ENCODE measurements at regions not wholly inside any gene's neighbourhood (a gene's known extent, or its start where the extent isn't known, plus 50 kb on each side); places are given as distances from the start of the nearest gene placed in this dataset.
"Not testable (repeated sequence)": the region's sequence is repeated elsewhere in the genome, so short reads cannot be mapped to it uniquely, and the experiment has no call there.

DNA sequence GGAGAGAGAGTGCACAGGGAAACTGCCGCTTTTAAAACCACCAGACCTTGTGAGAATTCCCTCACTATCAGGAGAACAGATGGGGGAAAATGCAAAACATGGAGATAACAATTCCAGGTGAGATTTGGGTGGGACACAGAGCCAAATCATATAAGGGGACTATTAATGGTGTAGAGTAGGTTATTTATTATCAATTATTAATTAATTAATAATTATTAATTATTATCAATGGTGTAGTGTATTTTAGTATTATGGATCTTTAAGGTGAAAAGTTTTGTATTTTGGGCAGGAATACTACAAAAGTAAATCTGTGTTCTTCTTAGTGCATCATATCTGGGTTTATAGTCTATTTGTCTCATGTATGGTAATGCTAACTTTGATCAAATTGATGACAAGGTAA is 377.7 kb upstream of the KCND2 start:
- no peak for DNase-seq
- Histone ChIP-seq H3K27ac (no peak overlapping the region), H3K27me3 (replicated peaks) (no peaks in the 10 kb centered on the region), H3K36me3 (replicated peaks) (no peaks in the 10 kb centered on the region), H3K4me3 (ENCODE audit: low read depth, low read length) (no peak overlapping the region)
- TF ChIP-seq, protein P1, sequence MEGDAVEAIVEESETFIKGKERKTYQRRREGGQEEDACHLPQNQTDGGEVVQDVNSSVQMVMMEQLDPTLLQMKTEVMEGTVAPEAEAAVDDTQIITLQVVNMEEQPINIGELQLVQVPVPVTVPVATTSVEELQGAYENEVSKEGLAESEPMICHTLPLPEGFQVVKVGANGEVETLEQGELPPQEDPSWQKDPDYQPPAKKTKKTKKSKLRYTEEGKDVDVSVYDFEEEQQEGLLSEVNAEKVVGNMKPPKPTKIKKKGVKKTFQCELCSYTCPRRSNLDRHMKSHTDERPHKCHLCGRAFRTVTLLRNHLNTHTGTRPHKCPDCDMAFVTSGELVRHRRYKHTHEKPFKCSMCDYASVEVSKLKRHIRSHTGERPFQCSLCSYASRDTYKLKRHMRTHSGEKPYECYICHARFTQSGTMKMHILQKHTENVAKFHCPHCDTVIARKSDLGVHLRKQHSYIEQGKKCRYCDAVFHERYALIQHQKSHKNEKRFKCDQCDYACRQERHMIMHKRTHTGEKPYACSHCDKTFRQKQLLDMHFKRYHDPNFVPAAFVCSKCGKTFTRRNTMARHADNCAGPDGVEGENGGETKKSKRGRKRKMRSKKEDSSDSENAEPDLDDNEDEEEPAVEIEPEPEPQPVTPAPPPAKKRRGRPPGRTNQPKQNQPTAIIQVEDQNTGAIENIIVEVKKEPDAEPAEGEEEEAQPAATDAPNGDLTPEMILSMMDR (IDR thresholded peaks at IDR 0.05; ENCODE audit: low read depth, low read length, missing control alignments), result no peak
- in situ Hi-C loops (cut with HindIII; ENCODE audit: low pct_ligation_motif_present, low sequenced_read_pairs), result no loop called here

DNA sequence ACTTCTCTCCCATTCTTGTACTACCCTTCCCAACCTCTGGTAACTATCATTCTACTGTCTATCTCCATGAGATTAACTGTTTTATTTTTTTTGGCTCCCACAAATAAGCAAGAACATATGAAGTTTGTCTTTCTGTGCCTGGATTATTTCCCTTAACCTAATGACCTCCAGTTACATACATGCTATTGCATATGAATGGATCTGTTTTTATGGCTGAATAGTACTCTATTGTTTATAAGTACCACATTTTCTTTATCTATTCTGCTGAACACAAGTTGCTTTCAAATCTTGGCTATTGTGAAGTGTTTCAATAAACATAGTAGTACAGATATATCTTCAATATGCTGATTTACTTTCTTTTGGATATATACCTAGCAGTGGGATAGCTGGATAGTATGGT is 376.6 kb upstream of the KCND2 start:
- Histone ChIP-seq H3K27me3 (replicated peaks) (no peaks in the 10 kb centered on the region), H3K27ac (no peak overlapping the region), H3K36me3 (replicated peaks) (no peaks in the 10 kb centered on the region), H3K4me3 (ENCODE audit: low read depth, low read length) (no peak overlapping the region)
- DNase-seq, result no peak
- TF ChIP-seq, protein P1 (IDR thresholded peaks at IDR 0.05; ENCODE audit: low read depth, low read length, missing control alignments), result no peak
- in situ Hi-C loops (cut with HindIII; ENCODE audit: low pct_ligation_motif_present, low sequenced_read_pairs), result no loop called here

DNA sequence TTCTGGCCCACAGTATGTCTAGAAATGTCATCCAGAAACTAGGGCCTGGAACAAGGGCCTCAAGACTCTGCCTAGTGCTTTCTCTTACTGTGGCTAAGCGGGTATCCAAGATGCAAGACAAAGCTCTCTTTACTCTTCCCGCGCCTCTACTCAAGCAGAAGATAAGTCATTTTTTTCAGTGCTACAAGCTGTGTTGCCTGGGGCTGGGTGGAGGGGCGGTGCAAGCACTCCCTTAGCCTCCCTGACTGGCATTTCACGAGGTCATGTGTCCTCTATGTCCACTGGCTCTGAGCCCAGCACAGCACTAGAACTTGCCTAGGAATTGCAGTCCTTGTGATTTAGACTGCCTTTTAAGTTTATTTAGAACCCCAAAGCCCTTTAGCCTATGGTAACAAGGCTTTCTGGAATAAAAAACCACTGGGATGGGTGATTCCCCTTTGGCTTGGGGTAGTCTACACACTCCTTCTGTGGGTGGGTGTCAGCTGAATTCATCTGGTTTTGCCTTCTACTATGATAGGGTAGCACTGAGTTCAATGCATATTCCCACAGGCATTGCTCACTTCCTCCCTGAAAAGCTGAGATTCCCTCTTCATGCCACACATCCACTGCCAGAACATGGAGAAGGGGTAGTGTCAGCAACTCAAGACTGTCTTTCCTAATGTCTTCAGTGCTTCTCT is 371.8 kb upstream of the KCND2 start:
- Histone ChIP-seq H3K4me3 (ENCODE audit: low read depth, low read length) (no peak overlapping the region), H3K27ac (no peak overlapping the region), H3K36me3 (replicated peaks) (no peaks in the 10 kb centered on the region), H3K27me3 (replicated peaks) (no peaks in the 10 kb centered on the region)
- in situ Hi-C loops (cut with HindIII; ENCODE audit: low pct_ligation_motif_present, low sequenced_read_pairs), result no loop called here
- TF ChIP-seq, protein P1 (IDR thresholded peaks at IDR 0.05; ENCODE audit: low read depth, low read length, missing control alignments), result no peak
- DNase-seq, result peak; percentile 3

GRCh38 chr7:119903085-119903484 is 369.9 kb upstream of the KCND2 start:
- DNase-seq, result no peak
- no peak overlapping the region for H3K27ac ChIP-seq
- no peak overlapping the region for H3K4me3 ChIP-seq (ENCODE audit: low read depth, low read length)
- TF ChIP-seq, protein P1 (IDR thresholded peaks at IDR 0.05; ENCODE audit: low read depth, low read length, missing control alignments), result no peak
- no peaks in the 10 kb centered on the region for H3K27me3 ChIP-seq (replicated peaks)
- no peaks in the 10 kb centered on the region for H3K36me3 ChIP-seq (replicated peaks)
- in situ Hi-C loops (cut with HindIII; ENCODE audit: low pct_ligation_motif_present, low sequenced_read_pairs), result no loop called here

- no peak for DNase-seq
- TF ChIP-seq, protein P1 (IDR thresholded peaks at IDR 0.05; ENCODE audit: low read depth, low read length, missing control alignments), result no peak
- Histone ChIP-seq H3K27me3 (replicated peaks) (no peaks in the 10 kb centered on the region), H3K4me3 (ENCODE audit: low read depth, low read length) (no peak overlapping the region), H3K36me3 (replicated peaks) (no peaks in the 10 kb centered on the region), H3K27ac (no peak overlapping the region)
- in situ Hi-C loops (cut with HindIII; ENCODE audit: low pct_ligation_motif_present, low sequenced_read_pairs), result no loop called here
Observed at GRCh38 chr7:119905495-119905894, 367.5 kb upstream of the KCND2 start.

DNA sequence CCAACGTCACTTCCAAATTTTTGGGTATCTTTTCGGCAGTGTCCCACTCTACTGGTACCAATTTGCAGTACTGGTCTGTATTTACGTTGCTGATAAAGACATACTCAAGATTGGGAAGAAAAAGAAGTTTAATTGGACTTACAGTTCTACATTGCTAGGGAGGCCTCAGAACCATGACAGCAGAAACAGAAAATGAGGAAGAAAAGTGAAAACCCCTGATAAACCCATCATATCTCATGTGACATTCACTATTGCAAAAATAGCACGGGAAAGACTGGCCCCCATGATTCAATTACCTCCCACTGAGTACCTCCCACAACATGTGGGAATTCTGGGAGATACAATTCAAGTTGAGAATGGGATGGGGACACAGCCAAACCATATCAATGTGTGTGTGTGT is 364.0 kb upstream of the KCND2 start:
- Histone ChIP-seq H3K27ac (no peak overlapping the region), H3K27me3 (replicated peaks) (no peaks in the 10 kb centered on the region), H3K36me3 (replicated peaks) (no peaks in the 10 kb centered on the region), H3K4me3 (ENCODE audit: low read depth, low read length) (no peak overlapping the region)
- no peak for DNase-seq
- in situ Hi-C loops (cut with HindIII; ENCODE audit: low pct_ligation_motif_present, low sequenced_read_pairs), result no loop called here
- TF ChIP-seq, protein P1 (IDR thresholded peaks at IDR 0.05; ENCODE audit: low read depth, low read length, missing control alignments), result no peak

GRCh38 chr7:119914119-119914518 is 358.9 kb upstream of the KCND2 start:
- H3K27ac ChIP-seq; H3K36me3 ChIP-seq (replicated peaks); DNase-seq; H3K27me3 ChIP-seq (replicated peaks); in situ Hi-C loops (cut with HindIII; ENCODE audit: low pct_ligation_motif_present, low sequenced_read_pairs); H3K4me3 ChIP-seq (ENCODE audit: low read depth, low read length): not testable (repeated sequence)

Data from brain microvascular endothelial cell (primary cell).